ENCODE measurements at regions not wholly inside any gene's neighbourhood (a gene's known extent, or its start where the extent isn't known, plus 50 kb on each side); places are given as distances from the start of the nearest gene placed in this dataset.

- H2BK12ac ChIP-seq (ENCODE audit: low read depth, low read length) = no peak overlapping the region
- H3K4me2 ChIP-seq (ENCODE audit: insufficient read depth in 1 of 2, low read depth in 2 of 2, low read length in 2 of 2) = no peak overlapping the region
- H4K91ac ChIP-seq (replicated peaks; ENCODE audit: insufficient read length, low read length) = no peak overlapping the region
- H3K4me1 ChIP-seq (replicated peaks in 1 of 4; ENCODE audit: control insufficient read depth in 3 of 4, insufficient read depth in 4 of 4, low read length in 3 of 4) = no peaks in the 10 kb centered on the region
- H2BK15ac ChIP-seq (ENCODE audit: low read length) = no peak overlapping the region
- DNase-seq (ENCODE audit: low read depth in 1 of 2, low spot score in 2 of 2) = no peak
- H2AFZ ChIP-seq (ENCODE audit: low read length) = no peak overlapping the region
- peaks cover 0 to 1% (median 0%) of the 10 kb centered on the region in 4 experiments; a peak in 1 of 7 replicates for H3K27me3 ChIP-seq (replicated peaks in 1 of 4; ENCODE audit: control insufficient read depth in 3 of 4, extremely low read depth in 1 of 4, insufficient read depth in 3 of 4, low read length in 3 of 4)
- H3K23ac ChIP-seq (ENCODE audit: insufficient read length) = no peak overlapping the region
- 98% methylated on average over 3 of the region's 3 CpGs; no CpG with 5 or more reads in 1 of the 2 experiments for WGBS, 2 experiments (ENCODE audit: extremely low coverage in 1 of 2, insufficient coverage in 1 of 2, insufficient read length in 1 of 2, insufficient replicate concordance in 2 of 2, low coverage in 1 of 2, low lambda C conversion rate in 2 of 2, missing lambda C conversion rate in 1 of 2)
- no peak overlapping the region for H3K14ac ChIP-seq (ENCODE audit: insufficient read length)
- CTCF ChIA-PET (ENCODE audit: partially characterized antibody) = no interaction called here
- H3K79me2 ChIP-seq (ENCODE audit: control insufficient read depth in 1 of 2, insufficient read depth in 2 of 2, low read length in 2 of 2) = no peaks in the 10 kb centered on the region
- H3K23me2 ChIP-seq (ENCODE audit: low read depth, low read length) = no peaks in the 10 kb centered on the region
- H4K8ac ChIP-seq (ENCODE audit: extremely low read depth, insufficient read depth, low read length) = no peak overlapping the region
- peaks cover 6 to 11% of the 10 kb centered on the region in 2 experiments; a peak in 3 of 4 replicates for H3K9me3 ChIP-seq (ENCODE audit: insufficient read depth in 2 of 2, low read depth in 1 of 2, low read length in 1 of 2)
- no peaks in the 10 kb centered on the region for H4K20me1 ChIP-seq (replicated peaks in 1 of 2; ENCODE audit: control insufficient read depth in 1 of 2, insufficient read depth in 2 of 2, low read length in 2 of 2)
- no peak overlapping the region for H3K4me3 ChIP-seq (ENCODE audit: extremely low read depth in 1 of 4, insufficient read depth in 2 of 4, low read depth in 3 of 4, low read length in 4 of 4)
- no peak for TF ChIP-seq CREB1 (IDR thresholded peaks at IDR 0.05)
- TF ChIP-seq CHD2 (IDR thresholded peaks at IDR 0.05; ENCODE audit: low read length) = no peak
- no peak for TF ChIP-seq FOSL1 (IDR thresholded peaks at IDR 0.05; ENCODE audit: insufficient read depth, low read depth, low read length)
- TF ChIP-seq CEBPB (IDR thresholded peaks at IDR 0.05; ENCODE audit: low read depth, low read length) = no peak
- no peak for TF ChIP-seq SIX5 (IDR thresholded peaks at IDR 0.05; ENCODE audit: low read depth, low read length)
- TF ChIP-seq RAD21 (IDR thresholded peaks at IDR 0.05 in 1 of 2, conservative IDR thresholded peaks at IDR 0.05 in 1 of 2; ENCODE audit: low read depth in 2 of 2, low read length in 2 of 2) = no peak
- TF ChIP-seq POLR2A (IDR thresholded peaks at IDR 0.05; ENCODE audit: control extremely low read depth in 1 of 2, low read depth in 2 of 2, low read length in 2 of 2) = no peak
- TF ChIP-seq MAX (IDR thresholded peaks at IDR 0.05) = no peak
- TF ChIP-seq NRF1 (IDR thresholded peaks at IDR 0.05; ENCODE audit: low read depth, low read length) = no peak
- H3K36me3 ChIP-seq (ENCODE audit: control insufficient read depth in 2 of 4, insufficient read depth in 4 of 4, low read length in 3 of 4) = no peaks in the 10 kb centered on the region; a peak in 2 of 8 replicates
- FAIRE-seq = no peak
- no peak overlapping the region for H4K5ac ChIP-seq (ENCODE audit: insufficient read length, low read depth, low read length)
- no peak overlapping the region for H3K18ac ChIP-seq (ENCODE audit: extremely low read depth, low read length)
- H2BK5ac ChIP-seq (ENCODE audit: low read depth, low read length) = no peak overlapping the region
- H2AK5ac ChIP-seq (ENCODE audit: low read depth, low read length) = no peak overlapping the region
- no peak overlapping the region for H3K27ac ChIP-seq (ENCODE audit: low read depth, low read length)
- POLR2A ChIA-PET (ENCODE audit: partially characterized antibody) = no interaction called here
- H3K56ac ChIP-seq (replicated peaks; ENCODE audit: insufficient read length, low read depth, low read length) = no peak overlapping the region
- no peak overlapping the region for H3K9ac ChIP-seq (replicated peaks in 1 of 4; ENCODE audit: extremely low read depth in 1 of 4, low read depth in 3 of 4, low read length in 3 of 4)
- H2BK20ac ChIP-seq (ENCODE audit: low read length) = no peak overlapping the region
- no peak overlapping the region for H2BK120ac ChIP-seq (replicated peaks; ENCODE audit: low read depth, low read length)
- no peak overlapping the region for H3K4ac ChIP-seq (replicated peaks; ENCODE audit: insufficient read length, low read depth, low read length)
- no peaks in the 10 kb centered on the region for H3K79me1 ChIP-seq (ENCODE audit: low read depth, low read length)
These were observed 795.2 kb downstream of the SLC16A7 start for GRCh38 chr12:60391051-60391450.
